ENCODE measurements at regions not wholly inside any gene's neighbourhood (a gene's known extent, or its start where the extent isn't known, plus 50 kb on each side); places are given as distances from the start of the nearest gene placed in this dataset.
"Not testable (repeated sequence)": the region's sequence is repeated elsewhere in the genome, so short reads cannot be mapped to it uniquely, and the experiment has no call there.

DNA sequence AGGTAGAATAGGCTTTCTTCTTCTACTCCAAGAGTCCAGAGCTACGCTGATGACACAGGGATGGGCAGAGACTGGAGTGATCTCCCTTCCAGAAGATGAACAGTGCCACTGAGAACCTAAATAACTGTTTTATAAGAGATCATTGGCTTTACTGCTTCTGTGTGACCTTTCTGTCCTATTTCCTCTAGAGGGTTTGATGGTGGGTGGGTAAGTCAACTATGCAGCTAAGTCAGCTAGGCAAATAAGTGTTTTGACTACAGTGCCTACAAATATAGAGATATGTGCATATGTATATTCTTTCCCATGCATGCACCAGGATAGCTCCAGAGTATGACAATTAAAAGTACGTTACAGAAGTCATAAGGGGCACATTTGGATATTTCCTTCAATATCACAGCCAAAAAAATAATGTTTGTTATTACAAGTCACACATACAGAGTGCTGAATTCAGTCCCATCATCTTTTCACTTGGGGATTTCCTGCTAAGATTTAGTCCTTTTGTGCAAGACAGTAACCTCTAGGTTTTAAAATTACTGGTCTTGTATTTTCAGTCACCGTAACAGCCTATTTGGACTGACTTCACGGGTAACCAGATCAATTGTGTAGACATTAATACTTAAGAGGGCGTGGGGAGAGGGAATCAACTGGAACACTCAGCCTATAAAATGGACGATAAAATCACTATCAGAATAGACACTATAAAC, 412.6 kb upstream of the SOX5 start:
- no peak for DNase-seq (ENCODE audit: low spot score)

DNA sequence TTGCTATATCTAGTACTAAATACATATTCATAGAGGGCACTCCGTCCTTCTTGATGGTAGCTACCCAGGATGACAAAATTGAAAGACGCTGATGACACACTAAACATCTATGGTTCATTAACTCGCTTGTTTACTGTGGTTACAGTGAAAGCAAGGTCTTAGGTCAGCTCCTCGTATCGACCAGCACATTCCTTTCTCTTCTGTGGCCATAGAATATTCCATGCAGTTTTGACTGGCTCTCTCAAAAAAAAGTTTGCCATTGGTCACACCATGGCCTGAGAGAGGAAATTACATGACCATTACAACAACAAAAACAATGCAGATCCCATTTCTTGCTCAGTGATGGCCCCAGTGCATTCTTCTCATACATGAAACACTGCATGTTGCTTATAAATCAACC, 411.4 kb upstream of the SOX5 start:
- DNase-seq (ENCODE audit: low spot score): no peak

DNA sequence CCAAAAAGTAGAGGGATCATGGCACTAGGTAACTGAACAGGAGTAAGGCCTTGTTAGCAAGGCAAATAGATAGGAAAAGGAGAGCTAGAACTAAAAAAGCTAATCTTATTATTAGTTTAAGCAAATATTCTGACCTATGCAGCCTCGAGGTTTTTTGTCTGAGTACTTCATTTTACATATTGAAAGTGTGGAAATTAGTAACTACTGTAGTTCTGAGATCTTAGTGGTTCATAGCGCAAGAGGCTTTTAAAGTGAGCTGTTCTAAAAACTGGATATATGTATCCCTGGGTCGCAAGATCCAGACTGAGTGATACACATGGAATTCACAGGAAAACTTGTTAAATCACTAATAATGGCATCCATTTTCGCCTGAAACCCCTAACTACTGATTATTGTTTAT, 411.0 kb upstream of the SOX5 start:
- no peak for DNase-seq (ENCODE audit: low spot score)

DNA sequence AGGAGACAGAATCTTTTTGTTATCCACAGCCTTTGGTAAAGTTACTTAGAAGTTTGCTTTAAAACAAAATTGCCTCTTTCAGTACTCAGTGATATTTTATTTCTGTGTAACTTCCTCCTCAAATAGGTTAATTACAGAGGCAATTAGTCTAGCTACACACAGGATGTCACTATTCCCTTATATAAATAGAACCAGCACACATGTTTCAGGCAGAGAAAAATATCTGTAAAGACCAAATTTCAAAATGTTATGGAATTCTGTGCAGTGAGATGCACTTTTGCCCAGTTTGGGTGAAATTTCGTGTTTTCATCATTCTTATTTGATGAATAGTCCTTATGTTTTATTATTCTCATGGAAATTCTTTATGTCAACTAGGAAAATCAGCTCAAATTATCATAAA, 410.6 kb upstream of the SOX5 start:
- no peak for DNase-seq (ENCODE audit: low spot score)

DNA sequence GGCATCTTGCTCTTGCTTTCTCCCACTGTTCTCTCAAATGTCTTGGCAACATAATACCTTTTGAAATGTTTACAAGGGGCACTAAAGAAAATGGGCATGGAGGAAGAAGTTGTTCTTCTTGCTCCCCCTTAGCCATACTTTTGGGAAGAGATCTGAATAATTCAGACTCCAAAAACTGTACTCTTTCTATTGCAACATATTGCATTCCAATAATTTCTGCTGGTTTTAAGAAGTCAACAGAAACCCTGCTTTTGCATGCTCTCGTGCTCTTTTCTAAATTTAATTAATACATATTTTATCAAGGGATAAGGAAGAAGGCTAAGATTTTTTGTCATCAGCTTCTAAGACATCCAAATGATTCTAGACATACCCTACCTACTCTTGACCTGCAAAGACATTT, 409.9 kb upstream of the SOX5 start:
- no peak for DNase-seq (ENCODE audit: low spot score)

DNA sequence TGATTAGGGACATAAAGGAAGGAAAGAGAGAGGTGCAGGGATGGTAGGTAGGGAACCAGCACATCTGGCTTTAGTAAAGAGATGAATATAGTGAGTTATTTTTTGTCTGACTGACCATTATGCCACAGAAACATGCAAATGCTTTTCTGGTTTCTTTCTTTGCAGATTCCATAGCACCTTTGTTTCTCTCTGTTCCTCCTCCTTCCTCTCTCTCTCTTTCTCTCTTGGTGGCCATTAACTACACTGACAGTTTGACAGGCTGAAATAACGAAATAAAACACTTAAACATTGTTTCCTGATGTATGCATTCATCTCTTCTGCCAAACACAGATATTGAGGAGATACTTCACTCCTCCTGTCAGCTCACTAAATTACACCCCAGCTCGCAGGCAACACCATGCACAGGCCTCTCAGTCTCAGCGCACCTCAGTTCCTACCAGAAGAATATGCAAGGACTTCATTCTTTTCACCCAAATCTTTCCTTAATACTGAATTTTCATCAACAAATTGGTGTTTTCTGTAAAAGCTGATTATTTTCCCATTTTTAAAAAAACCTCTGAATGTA, 406.9 kb upstream of the SOX5 start:
- DNase-seq (ENCODE audit: low spot score): no peak

DNA sequence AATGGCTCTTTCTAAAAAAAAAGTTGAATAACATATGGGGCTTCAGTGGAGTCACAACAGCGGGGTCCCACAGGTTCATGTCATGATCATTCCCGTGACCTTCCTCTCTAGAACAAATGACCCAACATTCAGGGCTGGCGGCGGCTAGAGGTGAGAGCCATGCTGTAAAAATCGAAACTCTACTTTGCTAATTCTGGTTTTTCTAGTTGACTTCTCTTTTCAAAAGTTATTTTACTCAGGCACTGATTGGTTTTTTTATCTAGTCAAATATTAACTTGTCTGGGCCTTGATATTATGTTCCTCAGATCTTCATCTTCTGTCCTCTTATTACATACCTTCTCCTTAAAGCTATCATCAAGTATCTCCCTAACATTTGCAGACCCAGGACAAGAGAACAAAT, 402.9 kb upstream of the SOX5 start:
- DNase-seq (ENCODE audit: low spot score): no peak

DNA sequence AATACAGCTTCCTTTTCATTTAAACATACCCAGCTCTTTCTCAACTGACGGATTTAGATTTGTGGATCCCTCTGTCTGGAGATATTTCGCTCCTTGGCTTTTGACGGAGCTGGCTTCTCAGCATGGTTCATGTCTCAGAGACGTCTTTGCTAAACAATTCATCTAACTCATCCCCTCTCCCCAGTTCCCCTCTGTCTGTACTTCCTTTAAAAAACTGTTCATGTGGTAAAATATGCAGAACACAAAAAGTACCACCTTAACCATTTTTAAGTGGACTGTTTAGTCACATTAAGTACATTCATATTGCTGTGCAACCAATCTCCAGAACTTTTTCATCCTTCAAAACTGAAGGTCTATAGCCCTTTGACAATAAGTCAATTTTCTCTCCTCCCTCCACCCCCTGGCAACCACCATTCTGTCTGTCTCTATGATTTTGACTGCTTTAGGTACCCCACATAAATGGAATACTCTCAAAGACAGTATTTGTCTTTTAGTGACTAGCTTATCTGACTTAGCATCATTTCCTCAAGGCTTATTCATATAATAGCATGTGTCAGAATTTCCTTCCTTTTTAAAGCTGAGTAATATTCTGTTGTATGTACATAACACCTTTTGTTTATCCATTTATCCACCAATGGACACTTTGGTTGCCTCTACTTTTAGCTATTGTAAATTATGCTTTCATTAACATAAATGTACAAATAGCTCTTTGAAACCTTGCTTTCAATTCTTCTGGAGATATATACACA, 399.8 kb upstream of the SOX5 start:
- DNase-seq (ENCODE audit: low spot score): no peak

DNA sequence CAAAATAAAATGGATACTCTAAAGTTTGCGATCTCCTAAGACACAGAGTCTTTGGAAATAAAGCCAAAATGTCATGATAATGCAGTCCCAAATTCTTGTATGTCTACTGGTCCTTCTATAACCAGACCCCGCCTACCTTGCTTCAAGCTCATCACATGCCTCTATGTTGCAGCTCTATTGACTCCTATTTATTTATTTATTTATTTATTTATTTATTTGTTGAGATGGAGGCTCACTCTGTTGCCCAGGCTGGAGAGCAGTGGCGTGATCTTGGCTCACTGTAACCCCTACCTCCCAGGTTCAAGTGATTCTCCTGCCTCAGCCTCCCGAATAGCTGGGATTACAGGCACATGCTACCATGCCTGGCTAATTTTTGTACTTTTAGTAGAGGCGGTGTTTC, 398.7 kb upstream of the SOX5 start:
- not testable (repeated sequence) for DNase-seq (ENCODE audit: low spot score)

DNA sequence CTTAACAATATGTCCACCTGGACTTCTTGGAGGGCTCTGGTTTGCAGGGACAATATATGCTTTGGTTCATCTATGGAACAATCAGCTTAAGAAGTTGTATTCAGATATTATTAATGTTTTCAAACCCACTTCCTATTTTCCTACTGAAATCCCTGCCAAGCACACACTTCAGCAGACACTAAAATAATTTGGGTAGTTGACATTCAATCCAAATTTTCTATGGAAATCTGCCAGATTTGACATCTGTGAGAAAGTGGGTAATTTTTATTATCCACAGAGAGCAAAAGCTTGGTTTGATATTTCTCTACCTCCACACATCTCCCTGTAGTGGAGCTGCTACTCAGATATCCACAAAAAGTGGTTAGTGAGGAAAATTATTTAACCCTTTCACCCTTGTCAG, 378.8 kb upstream of the SOX5 start:
- DNase-seq (ENCODE audit: low spot score): no peak

DNA sequence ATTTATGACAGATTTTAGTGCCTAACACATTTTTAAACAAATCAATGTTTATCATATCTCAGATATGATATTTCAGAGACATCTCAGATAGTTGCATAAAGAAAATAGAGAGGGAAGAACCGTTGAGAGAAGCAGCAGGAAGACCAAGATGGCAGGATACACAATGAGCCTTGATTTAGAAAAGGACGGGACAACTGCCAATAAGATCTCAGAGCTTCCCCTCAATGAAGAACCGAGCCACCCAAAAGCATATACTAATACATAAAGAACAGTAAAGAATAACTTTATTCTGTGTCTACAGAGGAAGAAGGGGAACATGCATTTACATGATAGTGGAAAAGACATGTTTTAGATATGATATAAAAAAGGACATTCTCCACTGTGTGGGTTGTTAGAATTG, 375.9 kb upstream of the SOX5 start:
- no peak for DNase-seq (ENCODE audit: low spot score)

DNA sequence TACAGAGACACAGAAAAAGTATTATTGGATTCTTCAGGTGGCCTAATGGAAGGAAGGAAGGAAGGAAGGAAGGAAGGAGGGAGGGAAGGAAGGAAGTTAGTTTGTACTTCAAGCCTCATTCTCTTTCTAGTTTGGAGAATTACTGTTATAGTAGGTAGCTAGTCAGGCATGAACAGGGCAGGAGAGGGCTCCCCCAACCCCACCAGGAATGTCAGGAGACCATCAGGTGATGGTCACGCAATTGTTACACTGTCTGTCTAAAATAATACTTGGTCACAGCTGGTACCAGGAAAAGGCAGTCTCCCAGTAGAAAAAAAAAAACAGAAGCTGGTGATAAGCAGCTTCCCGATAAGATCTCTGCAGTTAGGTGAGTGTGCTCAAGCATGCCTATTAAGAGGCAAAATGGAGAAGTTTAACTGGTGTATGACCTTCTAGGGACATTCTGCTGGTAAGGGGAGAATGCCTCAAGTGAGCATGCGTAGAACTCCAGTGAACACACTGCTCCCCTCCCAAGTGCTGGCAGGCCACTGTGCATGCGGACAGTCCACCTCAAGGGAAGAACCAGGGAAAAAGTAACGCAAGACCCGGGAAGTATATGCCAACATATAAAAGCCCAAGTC, 358.4 kb upstream of the SOX5 start:
- no peak for DNase-seq (ENCODE audit: low spot score)

DNA sequence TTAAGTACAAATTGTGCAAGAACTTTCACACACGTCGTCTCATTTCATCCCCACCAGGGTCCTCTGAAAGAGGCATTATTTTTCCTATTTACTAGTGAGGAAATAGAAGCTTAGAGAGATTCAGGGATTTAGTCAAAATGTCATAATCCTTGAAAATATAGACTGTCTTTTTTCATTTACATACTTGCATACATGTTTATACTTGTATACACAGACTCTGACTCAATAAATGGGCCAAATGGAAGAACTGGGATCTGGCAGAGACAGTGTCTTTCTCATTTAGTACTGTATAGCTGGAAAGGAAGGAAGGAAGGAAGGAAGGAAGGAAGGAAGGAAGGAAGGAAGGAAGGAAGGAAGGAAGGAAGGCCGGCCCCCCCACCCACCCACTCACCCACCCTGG, 357.7 kb upstream of the SOX5 start:
- DNase-seq (ENCODE audit: low spot score): no peak

DNA sequence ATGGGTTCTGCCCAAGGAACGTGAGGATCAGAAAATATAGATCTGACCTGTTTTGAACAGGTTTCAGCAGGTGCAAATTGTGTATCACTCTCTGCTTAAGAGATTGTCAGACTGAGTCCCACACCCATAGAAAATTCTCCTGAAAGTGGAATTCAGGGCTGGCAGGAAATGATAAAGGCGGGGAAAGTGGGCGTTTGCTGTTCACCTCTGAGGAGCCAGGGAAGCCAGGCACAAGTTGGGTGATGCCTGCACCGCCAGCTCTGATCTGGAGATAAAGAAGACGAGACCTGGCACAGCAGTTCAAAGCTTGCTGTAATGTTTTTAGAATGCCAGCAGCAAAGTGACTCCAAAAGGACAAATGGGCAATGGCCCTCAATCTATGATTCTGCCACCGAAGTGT, 356.5 kb upstream of the SOX5 start:
- no peak for DNase-seq (ENCODE audit: low spot score)

DNA sequence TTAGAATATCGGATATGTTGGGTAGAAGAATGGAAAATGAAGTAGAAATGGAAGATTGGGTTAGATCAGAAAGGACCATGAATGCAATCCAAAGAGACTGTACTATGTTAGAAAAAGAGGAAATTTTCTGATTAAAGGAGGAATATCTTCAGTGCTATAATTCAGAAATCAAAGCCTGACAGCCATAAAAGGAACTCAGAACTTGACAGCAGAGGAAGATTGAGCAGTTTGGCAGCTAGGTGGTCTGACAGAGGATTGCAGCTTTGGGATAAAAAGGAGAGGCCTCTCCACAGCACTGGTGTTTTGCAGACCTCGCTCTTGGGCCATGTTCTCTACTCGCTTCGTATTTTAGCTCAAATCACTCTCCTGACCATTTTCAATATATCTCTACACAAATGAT, 354.8 kb upstream of the SOX5 start:
- no peak for DNase-seq (ENCODE audit: low spot score)

DNA sequence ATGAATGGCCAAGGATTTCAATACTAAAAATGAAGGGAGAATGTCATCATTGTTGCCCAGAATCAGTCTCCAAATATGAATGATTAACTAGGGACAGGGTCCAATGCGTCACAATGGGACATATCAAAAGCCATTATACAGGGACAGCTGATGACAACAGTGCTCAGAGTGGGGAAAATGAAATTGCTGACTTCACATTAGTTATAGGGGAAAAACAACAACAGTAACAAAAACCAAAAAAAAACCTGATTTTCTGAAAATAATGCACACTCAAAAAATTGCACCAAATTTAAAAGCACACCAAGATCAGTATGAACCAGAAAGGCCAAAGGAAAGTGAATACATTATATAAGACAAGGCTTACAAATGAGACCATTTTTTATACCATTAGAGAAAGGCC, 353.2 kb upstream of the SOX5 start:
- DNase-seq (ENCODE audit: low spot score): no peak

DNA sequence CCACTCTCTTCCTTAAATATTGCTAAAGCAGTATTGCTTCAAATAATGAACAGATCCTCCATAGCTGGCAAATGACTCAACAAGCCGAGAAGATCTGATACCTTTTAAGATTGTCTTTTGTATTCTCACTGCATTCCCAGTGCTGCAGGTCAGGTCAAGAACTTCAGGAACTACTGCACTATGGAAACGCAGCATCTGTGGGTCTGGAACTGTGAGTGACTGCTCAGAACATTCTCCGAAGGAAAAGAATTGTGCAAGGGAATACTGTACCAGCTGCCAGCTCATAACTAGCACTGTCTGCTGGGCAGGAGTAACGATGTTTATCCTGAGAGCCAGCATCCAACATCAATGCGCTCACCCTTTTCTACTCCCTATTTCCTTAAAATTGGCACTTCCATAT, 348.0 kb upstream of the SOX5 start:
- DNase-seq (ENCODE audit: low spot score): no peak

DNA sequence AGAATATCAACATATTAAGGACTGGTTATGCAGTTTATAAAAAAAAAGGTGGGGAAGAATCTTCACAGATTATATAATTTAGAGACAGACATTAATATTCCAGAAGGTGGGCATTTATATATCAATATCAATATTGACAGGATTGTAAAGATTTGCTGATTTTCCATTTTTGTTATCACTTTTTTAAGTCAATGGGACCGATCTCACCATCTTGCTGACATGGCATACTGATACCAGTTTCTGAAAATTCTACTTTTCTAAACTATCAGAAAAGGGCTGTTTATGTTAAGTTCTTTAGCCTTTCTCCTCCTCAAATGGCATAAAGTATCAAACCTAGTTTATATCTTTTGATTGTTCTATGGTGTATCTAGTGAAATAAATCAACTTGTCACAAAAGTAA, 344.1 kb upstream of the SOX5 start:
- DNase-seq (ENCODE audit: low spot score): no peak

DNA sequence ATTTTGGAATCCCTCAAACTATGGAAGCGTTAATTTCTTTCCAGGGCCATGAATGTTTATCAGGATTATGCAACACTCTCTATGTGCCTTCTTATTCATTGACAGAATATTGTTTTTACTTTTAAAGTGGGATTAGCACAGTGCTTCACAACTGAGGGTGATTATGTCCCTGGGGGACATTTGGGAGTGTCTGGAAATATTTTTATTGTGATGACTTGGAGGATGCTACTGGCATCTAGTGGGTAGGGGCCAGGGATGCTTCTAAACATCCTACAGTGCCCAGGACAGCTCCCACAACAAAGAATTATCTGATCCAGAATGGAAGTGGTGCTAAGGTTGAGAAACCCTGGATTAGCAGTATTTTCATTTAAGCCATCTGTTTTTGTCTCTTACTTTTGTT, 338.5 kb upstream of the SOX5 start:
- no peak for DNase-seq (ENCODE audit: low spot score)

DNA sequence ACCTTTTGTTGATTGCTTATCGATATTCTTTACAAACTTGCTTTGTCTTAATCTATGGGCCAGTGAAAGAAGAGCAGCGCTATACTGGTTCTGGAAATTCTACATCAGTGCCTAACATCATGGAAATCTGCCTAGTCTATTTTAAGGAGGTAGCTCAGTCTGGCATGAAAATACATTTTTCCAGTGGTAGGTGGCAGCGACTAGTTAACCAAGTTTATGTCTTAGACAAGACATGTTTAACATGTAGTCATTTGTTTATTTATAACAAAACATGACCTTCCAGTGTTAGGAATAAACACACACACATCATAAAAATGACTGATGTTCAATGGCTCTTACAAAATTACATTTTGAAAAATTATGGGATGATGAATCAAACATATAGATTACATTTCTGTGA, 336.0 kb upstream of the SOX5 start:
- no peak for DNase-seq (ENCODE audit: low spot score)

DNA sequence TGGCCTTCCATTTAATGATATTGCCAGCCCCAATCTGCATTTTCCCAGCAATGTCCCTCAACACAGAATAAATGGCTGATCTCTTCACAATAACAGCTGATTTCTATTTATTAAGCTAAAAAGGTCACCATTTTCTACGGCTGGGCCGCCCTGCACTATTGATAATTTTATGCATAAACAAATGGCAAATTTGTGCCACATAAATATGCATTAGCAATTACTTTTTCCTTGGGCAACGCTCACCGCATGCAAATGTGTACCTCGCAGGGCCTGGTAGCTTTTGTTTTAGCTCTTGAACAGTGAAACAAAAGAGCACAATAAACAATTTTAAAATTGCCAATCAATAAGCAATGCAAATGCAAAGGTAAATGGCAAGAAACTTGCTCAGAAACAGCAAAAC, 331.9 kb upstream of the SOX5 start:
- DNase-seq (ENCODE audit: low spot score): no peak

DNA sequence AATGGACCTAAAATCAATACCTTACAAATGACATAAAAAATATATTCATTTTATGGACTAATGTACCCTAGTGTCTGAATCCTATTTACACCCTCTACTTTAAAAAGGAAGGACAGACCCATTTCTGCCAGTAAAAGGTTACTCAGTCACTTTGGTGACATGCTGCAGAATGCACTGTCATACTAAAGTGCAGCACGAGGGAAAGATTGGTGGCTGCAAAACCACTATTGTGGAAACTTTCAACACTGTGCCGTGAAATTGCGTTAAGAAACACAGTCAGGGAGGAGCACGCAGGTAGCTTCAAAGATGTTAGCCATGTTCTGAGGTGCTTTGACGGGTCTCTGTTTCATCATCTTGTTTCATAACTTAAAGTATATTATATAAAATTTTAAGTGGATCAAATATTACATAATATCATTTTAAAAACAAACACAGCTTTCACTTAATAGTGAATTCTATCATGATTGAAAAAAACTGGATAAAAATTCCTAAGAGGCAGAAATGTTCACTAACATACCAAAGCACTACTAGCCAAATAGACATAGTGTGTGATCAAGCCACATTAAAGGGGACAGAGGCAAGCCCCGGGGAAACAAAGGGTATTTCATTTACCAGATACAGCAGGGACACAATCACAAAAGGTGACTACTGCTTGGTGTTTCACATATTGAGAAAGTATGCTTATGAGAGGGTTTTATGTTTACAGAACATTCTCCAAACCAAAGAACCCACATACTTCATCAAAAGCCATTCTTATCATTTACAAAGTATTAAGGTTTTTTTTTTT, 330.8 kb upstream of the SOX5 start:
- DNase-seq (ENCODE audit: low spot score): no peak

DNA sequence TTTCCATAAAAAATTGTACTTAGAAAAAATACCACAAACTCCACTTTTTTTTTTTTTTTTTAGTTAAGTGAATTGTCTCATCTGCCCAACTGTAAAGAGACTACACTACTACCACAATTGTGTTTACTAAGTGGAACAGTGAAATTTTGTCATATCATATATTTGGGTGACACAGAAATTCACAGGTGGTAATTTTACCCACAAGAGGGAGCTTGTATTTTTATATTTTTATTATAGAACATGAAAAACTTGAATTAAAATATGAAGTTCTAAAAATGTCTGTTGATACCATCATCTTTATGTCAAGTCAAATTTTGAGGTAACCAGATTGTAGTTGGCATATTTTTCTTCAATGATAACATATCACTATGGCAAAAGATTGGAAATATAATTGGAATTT, 329.4 kb upstream of the SOX5 start:
- DNase-seq (ENCODE audit: low spot score): no peak

Data from AG08395 (cell line).